ENCODE measurements at regions not wholly inside any gene's neighbourhood (a gene's known extent, or its start where the extent isn't known, plus 50 kb on each side); places are given as distances from the start of the nearest gene placed in this dataset.

- TF ChIP-seq GATA3 (IDR thresholded peaks at IDR 0.05; ENCODE audit: low read depth, low read length) (no peak), GATA2 (IDR thresholded peaks at IDR 0.05; ENCODE audit: low read depth, low read length) (no peak)
Measured at GRCh38 chr21:38929652-38930051, 123.9 kb downstream of the ETS2 start.

All from SH-SY5Y (cell line).